ENCODE measurements at regions not wholly inside any gene's neighbourhood (a gene's known extent, or its start where the extent isn't known, plus 50 kb on each side); places are given as distances from the start of the nearest gene placed in this dataset.

GRCh38 chr12:93140801-93141200, 211.7 kb upstream of the EEA1 start:
- no peak for TF ChIP-seq RAD21 (IDR thresholded peaks at IDR 0.05; ENCODE audit: low read length)
- TF ChIP-seq CTCF (conservative IDR thresholded peaks at IDR 0.05; ENCODE audit: low read depth, low read length) = no peak
- TF ChIP-seq SMC3 (IDR thresholded peaks at IDR 0.05; ENCODE audit: low read depth, low read length) = no peak
- no peak for TF ChIP-seq CEBPB (IDR thresholded peaks at IDR 0.05; ENCODE audit: low read depth, low read length)
- no peak for TF ChIP-seq POLR2A (IDR thresholded peaks at IDR 0.05; ENCODE audit: low read depth, low read length)
- TF ChIP-seq, protein P1, sequence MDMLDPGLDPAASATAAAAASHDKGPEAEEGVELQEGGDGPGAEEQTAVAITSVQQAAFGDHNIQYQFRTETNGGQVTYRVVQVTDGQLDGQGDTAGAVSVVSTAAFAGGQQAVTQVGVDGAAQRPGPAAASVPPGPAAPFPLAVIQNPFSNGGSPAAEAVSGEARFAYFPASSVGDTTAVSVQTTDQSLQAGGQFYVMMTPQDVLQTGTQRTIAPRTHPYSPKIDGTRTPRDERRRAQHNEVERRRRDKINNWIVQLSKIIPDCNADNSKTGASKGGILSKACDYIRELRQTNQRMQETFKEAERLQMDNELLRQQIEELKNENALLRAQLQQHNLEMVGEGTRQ (IDR thresholded peaks at IDR 0.05; ENCODE audit: low read depth, low read length) = no peak
- no peak for TF ChIP-seq RFX5 (IDR thresholded peaks at IDR 0.05; ENCODE audit: low read depth, low read length)

Measured in IMR-90 (cell line).